Right lobe of liver (tissue), 6 donors: ENCODE measurements at regions not wholly inside any gene's neighbourhood (a gene's known extent, or its start where the extent isn't known, plus 50 kb on each side); places are given as distances from the start of the nearest gene placed in this dataset.
A peak's percentile ranks its signal among the peaks of the same experiment; 100 is the strongest.

Experiments
- ATAC-seq, 4 donors: fragments of 200-7000 bp; cut with Tn5 transposase; one replicate each; pipeline ENCODE4 v1.9.1; 2020; ENCODE audit warnings: mild to moderate bottlenecking in 4 of 4, moderate library complexity in 4 of 4
- DNase-seq, 3 donors: peaks; one replicate each; pipeline ENCODE4 v3.0.0-alpha.2; 2020
- H3K27ac ChIP-seq, 3 donors: fragments of 200-600 bp; one replicate each; pipeline ENCODE4 v1.8.0; 2022
- H3K27me3 ChIP-seq, 2 donors: fragments of 200-600 bp; one replicate each; pipeline ENCODE4 v1.8.0; 2022
- H3K36me3 ChIP-seq, 4 donors: fragments of 200-600 bp; sonication (generic) in 1 of 4; one replicate each; pipeline versions ENCODE4 v1.5.1 to v1.8.0; 2017 to 2022; ENCODE audit warnings: control low read depth in 1 of 4
- H3K4me1 ChIP-seq, 4 donors: fragments of 200-600 bp; sonication (generic) in 1 of 4; one replicate each; pipeline versions ENCODE4 v1.5.1 to v1.8.0; 2017 to 2022; ENCODE audit warnings: control low read depth in 1 of 4
- H3K4me3 ChIP-seq, 3 donors: fragments of 200-600 bp; one replicate each; pipeline ENCODE4 v1.8.0; 2022
- H3K9me3 ChIP-seq, 4 donors: fragments of 200-600 bp; sonication (generic) in 1 of 4; one replicate each; pipeline versions ENCODE4 v1.5.1 to v1.8.0; 2017 to 2022; ENCODE audit warnings: control low read depth in 1 of 4
- CTCF ChIP-seq, 4 donors: fragments of 200-600 bp in 3 of 4; fragments of 450-650 bp in 1 of 4; IDR thresholded peaks; one replicate each; pipeline versions ENCODE4 v1.5.1 to v1.8.0; 2016 to 2022; ENCODE audit warnings: antibody characterized with exemption in 4 of 4, mild to moderate bottlenecking in 2 of 4
- POLR2A ChIP-seq: fragments of 450-650 bp; IDR thresholded peaks from one replicate; pipeline ENCODE4 v1.6.1; 2017; ENCODE audit warnings: antibody characterized with exemption, mild to moderate bottlenecking
- WGBS: methylation state at CpG from one replicate; pipeline ENCODE4 v1.1.6; 2018; ENCODE audit warnings: low coverage, low lambda C conversion rate; ENCODE audit not compliant: insufficient coverage; ENCODE audit errors: missing lambda C conversion rate; 5-methylcytosine and 5-hydroxymethylcytosine counted together
- intact Hi-C, 2 donors: fragments of 100-400 bp; cut with DNase I; formaldehyde crosslinking; loops; one replicate each; pipeline versions ENCODE4 v1.11.2 to v1.14.1; 2022
- donor health status: DM: no; HTN: yes; CAD: no.
- donor health status: DM: no; HTN: no; CAD: no.
- donor health status: DM: no; HTN: no; CAD: no.
- donor health status: DM: no; HTN: yes; CAD: no.
- donor health status: DM: no; HTN: yes; CAD: no.

DNA sequence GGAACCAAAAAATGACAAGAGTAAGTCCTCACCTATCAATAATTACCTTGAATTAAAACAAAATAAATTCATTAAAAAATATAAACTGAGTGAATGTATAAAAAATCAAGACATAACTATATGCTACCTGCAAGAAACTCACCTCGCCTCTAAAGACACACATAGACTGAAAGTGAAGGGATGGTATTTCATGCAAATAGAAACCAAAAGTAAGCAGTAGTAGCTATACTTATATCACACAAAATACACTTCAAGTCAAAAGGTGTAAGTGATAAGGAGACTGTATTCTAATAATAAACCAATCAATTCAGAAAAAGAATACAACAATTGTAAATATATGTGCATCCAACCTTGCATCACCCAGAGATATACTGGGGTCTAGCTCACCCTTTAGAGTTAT lies 332.6 kb downstream of the SH2D4B start:
- WGBS: 50% methylated on average over 1 of the region's 1 CpG
- intact Hi-C loops: no loop called here
- no peak overlapping the region for H3K27ac ChIP-seq
- TF ChIP-seq POLR2A (no peak), CTCF (IDR thresholded peaks at IDR 0.05) (no peak)
- no peak for ATAC-seq
- H3K4me3 ChIP-seq: no peak overlapping the region
- H3K36me3 ChIP-seq: no peaks in the 10 kb centered on the region
- no peaks in the 10 kb centered on the region for H3K9me3 ChIP-seq
- no peak for DNase-seq
- no peaks in the 10 kb centered on the region for H3K4me1 ChIP-seq
- H3K27me3 ChIP-seq: no peaks in the 10 kb centered on the region

DNA sequence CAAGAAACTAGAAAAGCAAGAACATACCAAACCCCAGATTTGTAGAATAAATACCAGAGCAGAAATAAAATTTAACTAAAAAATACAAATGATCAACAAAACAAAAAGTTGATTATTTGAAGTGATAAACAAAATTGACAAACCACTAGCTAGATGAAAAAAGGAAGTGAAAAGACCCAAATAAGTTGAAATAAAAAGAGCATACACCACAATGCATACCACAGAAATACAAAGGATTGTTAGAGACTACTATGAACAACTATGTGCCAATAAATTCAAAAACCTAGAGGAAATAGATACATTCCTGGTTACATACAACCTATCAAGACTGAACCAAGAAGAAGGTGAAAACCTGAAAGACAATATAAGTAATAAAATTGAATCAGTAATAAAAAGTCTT lies 333.4 kb downstream of the SH2D4B start:
- no peak for TF ChIP-seq CTCF (IDR thresholded peaks at IDR 0.05)
- no peak for TF ChIP-seq POLR2A
- intact Hi-C loops: no loop called here
- H3K4me1 ChIP-seq: no peaks in the 10 kb centered on the region

DNA sequence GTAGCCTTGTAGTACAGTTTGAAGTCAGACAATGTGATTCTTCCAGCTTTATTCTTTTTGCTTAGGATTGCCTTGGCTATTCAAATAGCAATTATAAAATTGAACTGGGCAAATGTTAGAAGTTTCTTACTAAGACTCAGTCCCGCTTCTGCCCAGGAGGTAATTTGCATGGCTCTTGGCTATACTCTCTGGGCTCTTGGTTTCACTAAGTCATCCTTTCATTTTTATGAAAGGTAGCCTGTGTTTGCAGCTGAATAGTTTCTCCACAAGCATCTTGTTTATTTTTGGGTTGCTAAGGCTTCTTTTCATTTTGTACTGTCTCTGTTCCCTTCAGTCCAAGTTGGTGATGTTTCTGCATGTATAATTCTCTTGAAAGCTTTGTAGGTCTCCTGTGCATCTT lies 340.6 kb downstream of the SH2D4B start:
- intact Hi-C loops: no loop called here
- WGBS: 88% methylated on average over 1 of the region's 1 CpG

More for the DNA sequence above, 333.4 kb downstream of the SH2D4B start:
- Histone ChIP-seq H3K36me3 (no peaks in the 10 kb centered on the region), H3K27me3 (no peaks in the 10 kb centered on the region), H3K9me3 (no peaks in the 10 kb centered on the region), H3K4me3 (no peak overlapping the region), H3K27ac (no peak overlapping the region)
- no peak for DNase-seq
- no peak for ATAC-seq

DNA sequence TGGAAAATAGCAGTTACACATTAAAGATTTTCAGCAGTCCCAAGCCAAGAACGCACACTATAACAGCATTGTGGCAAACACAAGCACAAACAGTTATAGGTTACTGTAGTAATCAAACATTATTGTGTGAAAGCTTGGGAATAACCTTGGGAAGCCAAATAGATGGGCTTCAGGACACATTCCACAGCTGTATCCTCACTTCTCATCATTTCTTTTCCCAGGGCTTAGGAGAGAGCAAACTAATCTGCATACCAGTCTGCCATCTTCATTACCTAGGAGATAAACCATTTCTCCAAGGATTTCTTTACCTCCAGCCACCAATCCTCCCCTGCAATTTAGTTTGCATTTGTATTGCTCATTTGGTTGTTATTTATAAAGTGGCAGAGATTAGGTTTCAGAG lies 352.4 kb downstream of the SH2D4B start:
- H3K4me3 ChIP-seq: no peak overlapping the region
- no peaks in the 10 kb centered on the region for H3K36me3 ChIP-seq
- intact Hi-C loops: no loop called here
- DNase-seq (no peak), ATAC-seq (no peak)
- 75% methylated on average over 1 of the region's 1 CpG for WGBS
- H3K27ac ChIP-seq: no peak overlapping the region
- H3K9me3 ChIP-seq: no peaks in the 10 kb centered on the region
- TF ChIP-seq CTCF (IDR thresholded peaks at IDR 0.05): no peak
- no peak for TF ChIP-seq POLR2A
- peaks cover 0 to 8% (median 0%) of the 10 kb centered on the region in 4 donors for H3K4me1 ChIP-seq
- no peaks in the 10 kb centered on the region for H3K27me3 ChIP-seq

More for the DNA sequence above, 340.6 kb downstream of the SH2D4B start:
- TF ChIP-seq POLR2A (no peak), CTCF (IDR thresholded peaks at IDR 0.05) (no peak)
- no peaks in the 10 kb centered on the region for H3K4me1 ChIP-seq
- H3K36me3 ChIP-seq: no peaks in the 10 kb centered on the region
- no peaks in the 10 kb centered on the region for H3K27me3 ChIP-seq
- ATAC-seq (no peak), DNase-seq (no peak)
- no peak overlapping the region for H3K4me3 ChIP-seq
- no peak overlapping the region for H3K27ac ChIP-seq
- H3K9me3 ChIP-seq: no peaks in the 10 kb centered on the region

GRCh38 chr10:80893256-80893655 lies 355.6 kb downstream of the SH2D4B start:
- no peaks in the 10 kb centered on the region for H3K9me3 ChIP-seq
- H3K36me3 ChIP-seq: no peaks in the 10 kb centered on the region
- TF ChIP-seq POLR2A (no peak), CTCF (IDR thresholded peaks at IDR 0.05) (no peak)
- H3K4me1 ChIP-seq: peaks cover 0 to 17% (median 0%) of the 10 kb centered on the region in 4 donors
- H3K27me3 ChIP-seq: no peaks in the 10 kb centered on the region
- H3K4me3 ChIP-seq: no peak overlapping the region
- ATAC-seq: peak; percentile 34 to 67 (median 39)
- H3K27ac ChIP-seq: peak overlapping the region in 1 of 3 donors; percentile 15
- WGBS: 22% methylated on average over 3 of the region's 5 CpGs
- intact Hi-C loops: no loop called here
- DNase-seq: no peak
